Lung (tissue), 11 donors: ENCODE measurements at regions not wholly inside any gene's neighbourhood (a gene's known extent, or its start where the extent isn't known, plus 50 kb on each side); places are given as distances from the start of the nearest gene placed in this dataset.

ENCODE experiments used
- ATAC-seq: fragments of 200-7000 bp; cut with Tn5 transposase; one replicate; pipeline ENCODE4 v1.9.1; 2020; ENCODE audit warnings: moderate number of reproducible peaks; ENCODE audit not compliant: insufficient read depth, low FRiP score
- DNase-seq, 3 donors: peaks; one replicate each; pipeline ENCODE4 v3.0.0-alpha.2; 2013 to 2017
- H3K27ac ChIP-seq, 2 donors: one replicate each; pipeline ENCODE4 v1.5.1; 2013; ENCODE audit warnings: mild to moderate bottlenecking in 2 of 2, moderate library complexity in 2 of 2, control low read depth in 1 of 2, inconsistent platforms in 1 of 2, low read depth in 1 of 2, low read length in 1 of 2
- H3K27me3 ChIP-seq, 3 donors: one replicate each; pipeline ENCODE4 v1.5.1; 2013; ENCODE audit warnings: low read length in 2 of 3; ENCODE audit not compliant: control insufficient read depth in 3 of 3, insufficient read depth in 3 of 3
- H3K36me3 ChIP-seq, 4 donors: one replicate each; pipeline ENCODE4 v1.5.1; 2013; ENCODE audit warnings: low read length in 4 of 4, mild to moderate bottlenecking in 1 of 4, moderate library complexity in 1 of 4; ENCODE audit not compliant: control insufficient read depth in 4 of 4, insufficient read depth in 4 of 4
- H3K4me1 ChIP-seq, 5 donors: one replicate each; pipeline ENCODE4 v1.5.1; 2013; ENCODE audit warnings: low read length in 5 of 5, mild to moderate bottlenecking in 2 of 5, moderate library complexity in 1 of 5; ENCODE audit not compliant: control insufficient read depth in 5 of 5, insufficient read depth in 5 of 5
- H3K4me3 ChIP-seq: one replicate; pipeline ENCODE4 v1.5.1; 2013; ENCODE audit warnings: mild to moderate bottlenecking, control low read depth, moderate library complexity
- H3K9ac ChIP-seq, 2 donors: one replicate each; pipeline ENCODE4 v1.5.1; 2013; ENCODE audit warnings: low read length in 2 of 2, control low read depth in 1 of 2; ENCODE audit not compliant: insufficient read depth in 1 of 2
- H3K9me3 ChIP-seq, 4 donors: one replicate each; pipeline ENCODE4 v1.5.1; 2013; ENCODE audit warnings: low read length in 3 of 4, mild to moderate bottlenecking in 1 of 4, moderate library complexity in 1 of 4; ENCODE audit not compliant: control insufficient read depth in 4 of 4, insufficient read depth in 3 of 4
- WGBS, 2 donors: extraction: QIAGEN DNeasy Blood & Tissue Kit; methylation state at CpG; one replicate each; pipeline ENCODE4 v1.1.7; 2013; 5-methylcytosine and 5-hydroxymethylcytosine counted together
- TF ChIP-seq, protein P1 (sequence below): IDR thresholded peaks from 2 replicates; pipeline ENCODE4 v1.5.1; 2012; ENCODE audit warnings: mild to moderate bottlenecking; ENCODE audit errors: control extremely low read depth, extremely low read depth
- donor health status: control.
- donor health status: control.
- donor health status: Bipolar disorder and iron deficiency.
- donor health status: healthy.
- donor health status: DM: yes; HTN: yes; CAD: no.

DNA sequence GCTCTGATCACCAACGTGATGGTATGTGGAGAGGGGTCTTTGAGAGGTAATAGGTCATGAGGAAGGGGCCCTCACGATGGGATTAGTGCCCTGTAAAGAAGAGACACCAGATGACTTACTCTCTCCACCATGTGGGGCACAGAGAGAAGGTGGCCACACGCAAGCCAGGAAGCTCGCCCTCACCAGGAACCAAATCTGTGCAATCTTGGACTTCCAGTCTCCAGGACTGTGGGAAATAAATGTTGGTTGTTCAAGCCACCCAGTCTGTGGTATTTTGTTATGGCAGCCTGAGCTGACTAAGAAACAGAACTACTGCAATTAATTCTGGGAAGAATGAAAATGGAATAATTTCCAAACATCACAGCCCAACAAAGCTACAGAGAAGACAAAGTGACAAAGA, 117.5 kb downstream of the SNX19 start:
- Histone ChIP-seq H3K4me1 (peaks cover 0 to 2% (median 0%) of the 10 kb centered on the region in 5 donors), H3K27me3 (no peaks in the 10 kb centered on the region), H3K4me3 (no peak overlapping the region), H3K9me3 (peaks cover 0 to 2% (median 0%) of the 10 kb centered on the region in 4 donors), H3K9ac (no peak overlapping the region), H3K27ac (no peak overlapping the region), H3K36me3 (no peaks in the 10 kb centered on the region)
- TF ChIP-seq, protein P1, sequence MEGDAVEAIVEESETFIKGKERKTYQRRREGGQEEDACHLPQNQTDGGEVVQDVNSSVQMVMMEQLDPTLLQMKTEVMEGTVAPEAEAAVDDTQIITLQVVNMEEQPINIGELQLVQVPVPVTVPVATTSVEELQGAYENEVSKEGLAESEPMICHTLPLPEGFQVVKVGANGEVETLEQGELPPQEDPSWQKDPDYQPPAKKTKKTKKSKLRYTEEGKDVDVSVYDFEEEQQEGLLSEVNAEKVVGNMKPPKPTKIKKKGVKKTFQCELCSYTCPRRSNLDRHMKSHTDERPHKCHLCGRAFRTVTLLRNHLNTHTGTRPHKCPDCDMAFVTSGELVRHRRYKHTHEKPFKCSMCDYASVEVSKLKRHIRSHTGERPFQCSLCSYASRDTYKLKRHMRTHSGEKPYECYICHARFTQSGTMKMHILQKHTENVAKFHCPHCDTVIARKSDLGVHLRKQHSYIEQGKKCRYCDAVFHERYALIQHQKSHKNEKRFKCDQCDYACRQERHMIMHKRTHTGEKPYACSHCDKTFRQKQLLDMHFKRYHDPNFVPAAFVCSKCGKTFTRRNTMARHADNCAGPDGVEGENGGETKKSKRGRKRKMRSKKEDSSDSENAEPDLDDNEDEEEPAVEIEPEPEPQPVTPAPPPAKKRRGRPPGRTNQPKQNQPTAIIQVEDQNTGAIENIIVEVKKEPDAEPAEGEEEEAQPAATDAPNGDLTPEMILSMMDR = no peak
- ATAC-seq (no peak), DNase-seq (no peak)
- WGBS, 2 donors = 87 to 88% methylated on average over 4 of the region's 4 CpGs

DNA sequence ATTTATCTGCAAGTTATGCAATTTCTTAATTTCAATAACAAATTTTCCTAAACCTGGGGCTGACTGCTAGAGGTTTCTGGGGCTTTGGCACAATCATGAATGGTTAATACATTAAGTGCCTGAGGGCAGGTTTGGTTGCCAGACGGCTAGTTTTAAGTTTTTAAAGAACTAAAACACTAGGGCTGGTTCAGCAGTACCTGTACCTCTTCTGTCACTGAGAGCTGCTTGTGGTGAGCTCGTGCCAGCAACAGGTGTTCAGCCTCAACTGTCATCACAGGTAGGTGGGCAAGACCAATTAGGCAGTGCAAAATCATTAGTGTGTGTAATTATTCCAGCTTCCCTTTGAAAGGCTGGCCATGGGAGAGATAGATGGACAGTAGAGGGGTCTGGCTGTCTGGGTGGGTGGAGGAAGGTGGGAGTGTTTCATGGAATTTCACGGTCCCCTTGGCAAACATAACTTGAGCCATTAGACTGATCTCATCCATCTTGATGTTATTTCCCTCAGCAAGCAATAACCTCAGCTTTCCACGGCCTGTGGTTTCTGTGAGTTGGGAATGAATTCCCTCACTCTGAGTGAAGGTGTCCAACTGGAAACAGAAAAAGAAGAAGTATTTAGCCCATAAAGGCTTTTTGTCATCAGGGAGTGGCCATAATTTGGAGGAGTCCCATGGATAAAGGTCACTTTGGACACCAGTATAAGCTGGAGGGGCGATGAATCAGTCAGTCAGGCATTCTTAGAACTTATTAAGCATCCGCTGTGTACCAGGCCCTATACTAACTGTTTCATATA, 114.8 kb downstream of the SNX19 start:
- H3K4me3 ChIP-seq = no peak overlapping the region
- TF ChIP-seq, protein P1 = no peak
- DNase-seq = no peak
- H3K27ac ChIP-seq = no peak overlapping the region
- 84 to 90% methylated on average over 6 of the region's 6 CpGs for WGBS, 2 donors
- no peak overlapping the region for H3K9ac ChIP-seq
- no peaks in the 10 kb centered on the region for H3K9me3 ChIP-seq
- ATAC-seq = no peak
- no peaks in the 10 kb centered on the region for H3K36me3 ChIP-seq
- peaks cover 0 to 12% (median 0%) of the 10 kb centered on the region in 5 donors for H3K4me1 ChIP-seq
- H3K27me3 ChIP-seq = no peaks in the 10 kb centered on the region

DNA sequence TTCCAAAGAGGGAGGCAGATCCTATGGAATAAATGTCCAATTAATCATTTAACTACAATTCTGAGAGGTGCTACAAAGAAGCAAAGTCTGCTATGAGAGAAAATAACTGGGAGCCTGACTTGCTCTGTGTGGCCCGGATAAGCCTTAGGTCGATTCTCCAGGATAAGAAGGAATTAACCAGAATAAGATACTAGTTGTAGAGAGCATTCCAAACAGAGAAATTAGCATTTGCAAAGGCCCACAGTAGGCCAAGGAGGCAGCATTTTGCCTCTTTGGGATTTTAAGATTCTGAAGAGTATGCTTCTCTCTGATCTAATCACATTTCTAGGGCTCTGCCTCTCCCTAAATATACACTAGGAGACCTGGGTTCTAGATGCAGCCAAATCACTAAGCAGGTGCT, 113.7 kb downstream of the SNX19 start:
- Histone ChIP-seq H3K4me1 (peaks cover 0 to 12% (median 0%) of the 10 kb centered on the region in 5 donors), H3K9ac (no peak overlapping the region), H3K27ac (no peak overlapping the region), H3K36me3 (no peaks in the 10 kb centered on the region), H3K27me3 (no peaks in the 10 kb centered on the region), H3K4me3 (no peak overlapping the region), H3K9me3 (no peaks in the 10 kb centered on the region)
- ATAC-seq (no peak), DNase-seq (no peak)
- 68 to 79% methylated on average over 2 of the region's 2 CpGs for WGBS, 2 donors
- TF ChIP-seq, protein P1 = no peak
